NT2/D1 (cell line): ENCODE measurements at regions not wholly inside any gene's neighbourhood (a gene's known extent, or its start where the extent isn't known, plus 50 kb on each side); places are given as distances from the start of the nearest gene placed in this dataset.

Experiments
- SUZ12 ChIP-seq: IDR thresholded peaks from 2 replicates; pipeline ENCODE4 v1.6.1; 2011; ENCODE audit not compliant: insufficient read length, insufficient read depth; ENCODE audit errors: extremely low read depth
- YY1 ChIP-seq: IDR thresholded peaks from 2 replicates; pipeline ENCODE4 v1.6.1; 2011; ENCODE audit not compliant: insufficient read length, insufficient read depth
- ZNF274 ChIP-seq: IDR thresholded peaks from 2 replicates; pipeline ENCODE4 v1.6.1; 2011; ENCODE audit warnings: mild to moderate bottlenecking, low read depth, low read length

DNA sequence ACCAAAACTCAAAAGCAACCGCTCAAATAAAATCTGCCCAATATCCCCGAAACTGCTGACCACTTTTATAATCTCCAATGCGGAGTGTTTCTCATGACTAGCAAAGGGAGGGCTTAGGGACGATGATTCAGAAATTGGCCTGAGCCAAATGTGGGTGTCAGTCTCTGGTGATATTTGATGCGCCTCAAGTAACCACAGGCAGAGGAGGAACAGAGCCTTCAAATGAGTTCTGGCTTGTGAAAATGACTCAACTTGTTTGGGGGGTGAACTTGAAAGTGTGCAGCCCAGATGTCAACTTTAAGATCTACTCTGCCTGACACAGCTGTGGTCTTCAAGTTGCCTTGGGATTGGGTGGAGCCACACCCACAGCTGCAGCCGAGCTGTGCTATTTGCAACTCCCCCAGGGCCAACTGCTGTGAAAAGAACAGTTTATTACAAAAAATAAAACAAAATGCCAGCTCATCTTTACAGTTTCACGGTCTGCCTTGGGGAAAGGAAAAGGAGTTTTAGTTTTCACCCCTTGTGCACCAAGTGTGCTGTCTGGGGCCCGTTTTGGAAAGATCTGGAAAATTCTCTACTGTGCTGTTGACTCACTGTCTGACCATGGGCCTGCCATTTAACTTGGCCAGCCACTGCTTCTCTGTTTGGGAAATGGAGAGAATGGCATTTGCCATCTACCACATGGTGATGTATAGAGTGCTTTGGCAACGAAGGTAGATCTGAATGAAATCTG lies 222.1 kb downstream of the MTX2 start:
- no peak for TF ChIP-seq YY1
- TF ChIP-seq ZNF274: no peak
- no peak for TF ChIP-seq SUZ12
